ENCODE measurements at regions not wholly inside any gene's neighbourhood (a gene's known extent, or its start where the extent isn't known, plus 50 kb on each side); places are given as distances from the start of the nearest gene placed in this dataset.
A peak's percentile ranks its signal among the peaks of the same experiment; 100 is the strongest.

DNA sequence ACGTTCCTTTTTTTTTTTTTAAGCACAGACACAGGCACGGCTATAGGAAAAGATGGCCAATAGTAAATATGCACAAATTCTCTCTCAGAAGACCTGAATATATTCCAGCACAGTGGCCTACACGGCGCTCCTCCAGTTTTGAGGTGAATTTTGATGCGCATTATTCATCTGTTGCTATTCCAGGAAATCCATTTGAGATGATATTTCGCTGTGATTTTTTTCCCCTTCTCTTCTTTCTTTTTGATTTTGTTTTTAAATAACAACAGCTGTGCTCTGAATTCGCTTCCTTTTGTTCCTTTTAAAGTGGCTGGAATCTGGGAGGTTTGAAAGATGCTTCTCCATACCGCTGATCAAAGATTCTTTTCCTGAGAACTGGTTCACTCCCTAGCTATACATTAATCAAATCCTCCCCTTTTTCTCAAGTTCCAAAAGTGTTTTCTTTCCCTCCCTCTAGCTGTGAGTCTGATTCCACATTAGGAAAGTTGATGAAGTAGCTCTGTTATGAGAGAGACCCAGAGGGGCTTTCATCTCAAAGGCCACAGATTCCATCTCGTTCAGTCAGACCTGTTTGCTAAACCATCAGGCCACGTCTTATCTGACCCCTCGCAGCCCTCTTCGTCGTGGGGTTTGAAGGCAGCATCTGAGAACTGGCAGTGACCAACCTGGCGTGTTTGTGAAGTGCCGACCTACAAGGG lies 602.7 kb upstream of the NRP1 start:
- TF ChIP-seq, protein P1, sequence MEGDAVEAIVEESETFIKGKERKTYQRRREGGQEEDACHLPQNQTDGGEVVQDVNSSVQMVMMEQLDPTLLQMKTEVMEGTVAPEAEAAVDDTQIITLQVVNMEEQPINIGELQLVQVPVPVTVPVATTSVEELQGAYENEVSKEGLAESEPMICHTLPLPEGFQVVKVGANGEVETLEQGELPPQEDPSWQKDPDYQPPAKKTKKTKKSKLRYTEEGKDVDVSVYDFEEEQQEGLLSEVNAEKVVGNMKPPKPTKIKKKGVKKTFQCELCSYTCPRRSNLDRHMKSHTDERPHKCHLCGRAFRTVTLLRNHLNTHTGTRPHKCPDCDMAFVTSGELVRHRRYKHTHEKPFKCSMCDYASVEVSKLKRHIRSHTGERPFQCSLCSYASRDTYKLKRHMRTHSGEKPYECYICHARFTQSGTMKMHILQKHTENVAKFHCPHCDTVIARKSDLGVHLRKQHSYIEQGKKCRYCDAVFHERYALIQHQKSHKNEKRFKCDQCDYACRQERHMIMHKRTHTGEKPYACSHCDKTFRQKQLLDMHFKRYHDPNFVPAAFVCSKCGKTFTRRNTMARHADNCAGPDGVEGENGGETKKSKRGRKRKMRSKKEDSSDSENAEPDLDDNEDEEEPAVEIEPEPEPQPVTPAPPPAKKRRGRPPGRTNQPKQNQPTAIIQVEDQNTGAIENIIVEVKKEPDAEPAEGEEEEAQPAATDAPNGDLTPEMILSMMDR (IDR thresholded peaks at IDR 0.05; ENCODE audit: insufficient read depth, low read depth, low read length, missing control alignments): no peak
- no peak for DNase-seq (ENCODE audit: low read depth)
- H3K4me3 ChIP-seq (ENCODE audit: low read length): no peak overlapping the region

DNA sequence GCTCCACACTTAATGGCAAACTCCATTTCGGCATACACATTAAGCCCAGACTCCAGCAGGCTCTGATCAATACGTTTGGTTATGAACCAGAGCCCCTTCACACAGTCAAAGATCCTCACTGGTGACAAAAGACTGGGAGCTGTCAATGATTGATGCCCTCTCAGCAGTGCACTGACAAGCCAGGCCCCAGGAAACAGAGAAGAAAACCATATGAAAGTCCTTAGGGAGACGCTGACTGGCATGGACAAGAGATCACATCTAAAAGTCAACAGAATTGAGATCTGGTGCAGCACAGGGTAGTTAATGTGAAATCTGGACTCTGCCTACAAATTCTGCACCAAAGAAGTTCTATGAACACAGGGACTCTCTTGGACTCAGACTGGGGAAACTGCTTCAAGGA lies 600.9 kb upstream of the NRP1 start:
- TF ChIP-seq, protein P1 (IDR thresholded peaks at IDR 0.05; ENCODE audit: insufficient read depth, low read depth, low read length, missing control alignments): no peak
- DNase-seq (ENCODE audit: low read depth): no peak
- no peak overlapping the region for H3K4me3 ChIP-seq (ENCODE audit: low read length)

DNA sequence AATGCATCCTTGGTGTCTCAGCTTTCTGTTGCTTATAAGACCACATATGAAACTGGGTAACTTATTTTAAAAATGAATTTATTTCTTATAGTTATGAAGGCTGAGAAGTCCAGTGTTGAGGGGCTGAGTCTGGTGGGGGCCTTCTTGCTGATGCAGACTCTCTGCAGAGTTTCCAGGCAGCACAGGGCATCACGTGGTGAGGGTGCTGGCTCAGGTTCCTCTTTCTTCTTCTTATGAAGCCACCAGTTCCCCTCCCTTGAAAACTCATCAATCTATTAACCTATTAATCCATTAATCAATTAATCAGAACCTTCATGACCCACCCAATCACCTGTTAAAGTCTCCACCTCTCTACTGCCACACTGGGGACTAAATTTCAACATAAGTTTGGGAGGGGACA lies 595.6 kb upstream of the NRP1 start:
- TF ChIP-seq, protein P1 (IDR thresholded peaks at IDR 0.05; ENCODE audit: insufficient read depth, low read depth, low read length, missing control alignments): no peak
- DNase-seq (ENCODE audit: low read depth): no peak
- H3K4me3 ChIP-seq (ENCODE audit: low read length): no peak overlapping the region

DNA sequence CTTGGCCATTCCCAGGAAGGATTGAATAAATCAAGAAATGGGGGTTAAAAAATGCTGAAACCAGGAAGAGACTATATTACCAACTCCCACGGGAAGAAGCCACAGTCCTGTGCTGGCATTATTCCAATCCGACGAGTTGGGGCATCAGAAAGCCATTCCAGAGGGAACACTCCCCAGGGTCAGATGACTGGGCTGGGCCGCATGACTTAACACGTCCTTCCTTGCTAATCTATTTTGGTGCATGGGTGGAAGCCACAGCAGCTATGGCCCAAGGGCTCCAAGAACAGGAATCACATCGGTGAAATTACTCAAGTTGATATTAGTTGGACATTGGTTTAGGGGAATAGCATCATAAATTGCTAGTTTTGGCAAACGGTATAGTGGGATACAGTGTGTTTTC lies 592.9 kb upstream of the NRP1 start:
- TF ChIP-seq, protein P1 (IDR thresholded peaks at IDR 0.05; ENCODE audit: insufficient read depth, low read depth, low read length, missing control alignments): no peak
- peak; percentile 100 for DNase-seq (ENCODE audit: low read depth)
- no peak overlapping the region for H3K4me3 ChIP-seq (ENCODE audit: low read length)

DNA sequence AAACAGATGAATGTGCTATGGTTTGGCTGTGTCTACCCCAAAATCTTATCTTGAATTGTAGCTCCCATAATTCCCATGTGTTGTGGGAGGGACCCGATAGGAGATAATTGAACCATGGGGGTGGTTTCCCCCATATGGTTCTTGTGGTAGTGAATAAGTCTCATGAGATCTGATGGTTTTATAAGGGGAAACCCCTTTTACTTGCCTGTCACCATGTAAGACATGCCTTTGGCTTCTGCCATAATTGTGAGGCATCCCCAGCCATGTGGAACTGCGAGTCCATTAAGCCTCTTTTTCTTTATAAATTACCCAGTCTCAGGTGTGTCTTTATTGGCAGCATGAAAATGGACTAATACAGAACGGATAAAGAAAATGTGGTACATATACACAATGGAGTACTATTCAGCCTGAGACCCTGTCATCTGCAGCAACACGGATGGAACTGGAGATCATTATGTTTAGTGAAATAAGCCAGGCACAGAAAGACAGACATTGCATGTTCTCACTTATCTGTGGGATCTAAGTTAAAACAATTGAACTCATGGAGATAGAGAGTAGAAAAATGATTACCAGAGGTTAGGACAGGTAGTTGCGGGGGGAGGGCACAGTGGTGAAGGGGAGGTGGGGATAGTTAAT lies 587.6 kb upstream of the NRP1 start:
- TF ChIP-seq, protein P1 (IDR thresholded peaks at IDR 0.05; ENCODE audit: insufficient read depth, low read depth, low read length, missing control alignments): no peak
- no peak overlapping the region for H3K4me3 ChIP-seq (ENCODE audit: low read length)
- no peak for DNase-seq (ENCODE audit: low read depth)

DNA sequence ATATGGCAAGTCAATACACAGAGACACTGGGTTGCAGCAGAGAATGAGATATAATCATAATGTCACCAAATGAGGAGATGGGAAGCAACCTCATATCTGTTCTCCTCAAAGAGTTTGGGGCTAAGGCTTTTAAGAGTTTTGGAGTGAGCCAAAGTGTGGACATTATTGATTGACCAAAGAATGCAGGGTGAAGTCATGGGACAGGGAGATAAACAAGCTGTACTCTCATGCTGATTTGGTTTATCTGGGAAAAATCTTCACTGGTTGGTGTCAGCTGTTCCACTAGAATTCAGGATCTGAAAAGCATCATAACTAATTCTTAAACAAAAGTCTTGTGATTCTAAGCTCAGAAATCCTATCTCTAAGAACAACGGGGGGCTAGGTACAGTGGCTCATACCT lies 585.9 kb upstream of the NRP1 start:
- no peak overlapping the region for H3K4me3 ChIP-seq (ENCODE audit: low read length)
- DNase-seq (ENCODE audit: low read depth): no peak
- TF ChIP-seq, protein P1 (IDR thresholded peaks at IDR 0.05; ENCODE audit: insufficient read depth, low read depth, low read length, missing control alignments): no peak

DNA sequence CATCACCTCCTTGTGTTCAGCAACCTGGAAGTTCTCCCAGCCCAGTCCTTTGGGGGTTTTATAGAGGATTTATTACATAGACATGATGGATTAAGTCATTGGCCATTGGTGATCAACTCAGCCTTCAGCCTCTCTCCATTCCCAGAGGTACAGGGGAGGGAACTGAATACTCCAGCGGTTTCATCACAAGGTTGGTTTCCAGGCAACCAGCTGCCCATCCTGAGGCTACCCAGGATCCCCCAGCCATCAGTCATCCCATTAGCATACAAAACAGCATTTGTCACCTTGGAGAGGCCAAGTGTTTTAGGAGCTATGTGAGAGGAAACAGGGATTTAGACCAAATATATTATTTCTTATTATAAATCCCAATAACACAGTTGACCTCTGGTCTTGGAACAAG lies 584.8 kb upstream of the NRP1 start:
- no peak for DNase-seq (ENCODE audit: low read depth)
- TF ChIP-seq, protein P1 (IDR thresholded peaks at IDR 0.05; ENCODE audit: insufficient read depth, low read depth, low read length, missing control alignments): no peak
- H3K4me3 ChIP-seq (ENCODE audit: low read length): no peak overlapping the region

Data from epithelial cell of esophagus (primary cell).